HCT116 (cell line): ENCODE measurements at regions not wholly inside any gene's neighbourhood (a gene's known extent, or its start where the extent isn't known, plus 50 kb on each side); places are given as distances from the start of the nearest gene placed in this dataset.

Experiments
- ATAC-seq: fragments of 200-7000 bp; cut with Tn5 transposase; 2 replicates; pipeline ENCODE4 v1.9.1; 2020; ENCODE audit warnings: mild to moderate bottlenecking, moderate library complexity
- BruUV-seq: library from RNA; stranded (reverse); fragments of 400-500 nt; replicated peaks from 2 replicates; lab custom pipeline; 2021; lab: Mats Ljungman, UMichigan
- CTCF ChIA-PET: fragments of 300-600 bp; sonication (Branson Sonifier 250); formaldehyde crosslinking; loops from one replicate; lab custom pipeline; 2021; ENCODE audit warnings: antibody characterized with exemption; lab: Charles Lee
- POLR2A ChIA-PET: fragments of 300-600, 350-600 bp; sonication (Branson Sonifier 250); formaldehyde crosslinking; loops from one replicate; lab custom pipeline; 2021; ENCODE audit warnings: antibody characterized with exemption; lab: Charles Lee
- RAD21 ChIA-PET, 2 experiments: fragments of 300-600 bp; sonication (Branson Sonifier 250); formaldehyde crosslinking; loops; one replicate each; lab custom pipeline; 2023; ENCODE audit warnings: low total read pairs in 2 of 2; ENCODE audit not compliant: uncharacterized antibody in 2 of 2, unreplicated experiment in 2 of 2, low non-redundant PET in 1 of 2; lab: Charles Lee
- DNase-seq: peaks from one replicate; pipeline ENCODE4 v3.0.0-alpha.2; 2010; ENCODE audit warnings: low read depth, low spot score
- H2AFZ ChIP-seq: fragments of 200-600 bp; shearing (Covaris generic), sonication (generic); 2 replicates; pipeline ENCODE4 v1.6.1; 2017; ENCODE audit warnings: low read depth, mixed run types, mixed read lengths, antibody characterized with exemption, low read length; ENCODE audit not compliant: poor library complexity, severe bottlenecking
- H3K27ac ChIP-seq: 2 replicates; pipeline ENCODE4 v1.5.1; 2012; ENCODE audit warnings: low read depth, low read length
- H3K27me3 ChIP-seq: fragments of 200-600 bp; sonication (generic); 2 replicates; pipeline ENCODE4 v1.6.1; 2016; ENCODE audit warnings: mixed run types, low read length, mixed read lengths; ENCODE audit not compliant: insufficient read depth
- H3K36me3 ChIP-seq, 2 experiments: fragments of 200-500 bp in 1 of 2; fragments of 200-600 bp in 1 of 2; sonication (Bioruptor generic) in 1 of 2; sonication (generic) in 1 of 2; 2 replicates each; pipeline versions ENCODE4 v1.5.1 to v1.6.1; 2014 to 2016; ENCODE audit warnings: low read length in 2 of 2, inconsistent platforms in 1 of 2, mixed read lengths in 1 of 2, mixed run types in 1 of 2; ENCODE audit not compliant: insufficient read depth in 2 of 2, control insufficient read depth in 1 of 2
- H3K4me1 ChIP-seq, 2 experiments: fragments of 200-600 bp in 1 of 2; sonication (generic) in 1 of 2; 2 replicates each; pipeline versions ENCODE4 v1.5.1 to v1.6.1; 2012 to 2017; ENCODE audit warnings: low read length in 2 of 2, inconsistent platforms in 1 of 2, mild to moderate bottlenecking in 1 of 2, mixed read lengths in 1 of 2, mixed run types in 1 of 2, moderate library complexity in 1 of 2; ENCODE audit not compliant: insufficient read depth in 2 of 2, control insufficient read depth in 1 of 2
- H3K4me2 ChIP-seq: fragments of 200-600 bp; sonication (generic); 2 replicates; pipeline ENCODE4 v1.6.1; 2017; ENCODE audit warnings: mixed run types, low read length, mixed read lengths
- H3K4me3 ChIP-seq, 2 experiments: fragments of 200-600 bp in 1 of 2; sonication (generic) in 1 of 2; replicated peaks in 1 of 2; 2 replicates each; pipeline ENCODE4 v1.5.1; 2011 to 2016; ENCODE audit warnings: low read length in 2 of 2, control low read depth in 1 of 2, low read depth in 1 of 2, mild to moderate bottlenecking in 1 of 2, mixed read lengths in 1 of 2, mixed run types in 1 of 2
- H3K79me2 ChIP-seq: fragments of 200-600 bp; sonication (generic); 2 replicates; pipeline ENCODE4 v1.6.1; 2017; ENCODE audit warnings: mild to moderate bottlenecking, mixed run types, low read length, moderate library complexity, mixed read lengths; ENCODE audit not compliant: insufficient read depth
- H3K9ac ChIP-seq: fragments of 200-600 bp; sonication (generic); 2 replicates; pipeline ENCODE4 v1.6.1; 2016; ENCODE audit warnings: low read length, mixed read lengths
- H3K9me2 ChIP-seq: fragments of 200-600 bp; sonication (generic), shearing (Covaris generic); 2 replicates; pipeline ENCODE4 v1.6.1; 2017; ENCODE audit warnings: mixed run types, mild to moderate bottlenecking, moderate library complexity; ENCODE audit not compliant: insufficient read depth
- H3K9me3 ChIP-seq, 2 experiments: fragments of 200-500 bp in 1 of 2; fragments of 200-600 bp in 1 of 2; sonication (Bioruptor generic) in 1 of 2; sonication (generic) in 1 of 2; 2 replicates each; pipeline ENCODE4 v1.6.1; 2014 to 2017; ENCODE audit warnings: low read length in 2 of 2, mixed read lengths in 2 of 2, inconsistent platforms in 1 of 2, low read depth in 1 of 2, mild to moderate bottlenecking in 1 of 2, mixed run types in 1 of 2, moderate library complexity in 1 of 2; ENCODE audit not compliant: control insufficient read depth in 1 of 2, insufficient read depth in 1 of 2
- H4K20me1 ChIP-seq: fragments of 200-600 bp; sonication (generic), shearing (Covaris generic); 2 replicates; pipeline ENCODE4 v1.6.1; 2017; ENCODE audit warnings: mixed run types, mild to moderate bottlenecking, moderate library complexity; ENCODE audit not compliant: insufficient read depth
- ATF3 ChIP-seq: IDR thresholded peaks from 2 replicates; pipeline ENCODE4 v1.6.1; 2012
- CBX3 ChIP-seq: IDR thresholded peaks from 2 replicates; pipeline ENCODE4 v1.6.1; 2012; ENCODE audit warnings: low read depth
- CEBPB ChIP-seq: IDR thresholded peaks from 2 replicates; pipeline ENCODE4 v1.6.1; 2012; ENCODE audit warnings: low read depth
- ELF1 ChIP-seq: IDR thresholded peaks from 2 replicates; pipeline ENCODE4 v1.6.1; 2012; ENCODE audit warnings: low read depth, borderline replicate concordance
- EZH2phosphoT487 ChIP-seq: fragments of 200-600 bp; IDR thresholded peaks from 2 replicates; pipeline ENCODE4 v1.6.1; 2018; ENCODE audit warnings: antibody characterized with exemption, borderline replicate concordance
- FOSL1 ChIP-seq: IDR thresholded peaks from 2 replicates; pipeline ENCODE4 v1.6.1; 2012; ENCODE audit warnings: low read depth
- JUND ChIP-seq: IDR thresholded peaks from 2 replicates; pipeline ENCODE4 v1.6.1; 2012
- REST ChIP-seq: IDR thresholded peaks from 2 replicates; pipeline ENCODE4 v1.6.1; 2012; ENCODE audit warnings: low read depth
- SIN3A ChIP-seq: IDR thresholded peaks from 2 replicates; pipeline ENCODE4 v1.6.1; 2012; ENCODE audit warnings: low read depth
- SP1 ChIP-seq: IDR thresholded peaks from 2 replicates; pipeline ENCODE4 v1.6.1; 2012; ENCODE audit warnings: low read depth
- SRF ChIP-seq: IDR thresholded peaks from 2 replicates; pipeline ENCODE4 v1.6.1; 2012; ENCODE audit warnings: low read depth
- TCF7L2 ChIP-seq: IDR thresholded peaks from 2 replicates; pipeline ENCODE4 v1.7.0; 2011; ENCODE audit warnings: borderline replicate concordance, inconsistent platforms; ENCODE audit not compliant: insufficient read depth, insufficient read length; ENCODE audit errors: extremely low read depth
- YY1 ChIP-seq: IDR thresholded peaks from 2 replicates; pipeline ENCODE4 v1.6.1; 2011; ENCODE audit warnings: low read length, low read depth, moderate library complexity, mild to moderate bottlenecking; ENCODE audit not compliant: insufficient replicate concordance; ENCODE audit errors: extremely low read depth
- ZBTB33 ChIP-seq: IDR thresholded peaks from 2 replicates; pipeline ENCODE4 v1.6.1; 2011; ENCODE audit warnings: mild to moderate bottlenecking, low read length, moderate library complexity; ENCODE audit not compliant: insufficient replicate concordance; ENCODE audit errors: extremely low read depth
- ZFX ChIP-seq: fragments of 450-650 bp; IDR thresholded peaks from 2 replicates; pipeline ENCODE4 v1.6.1; 2017
- intact Hi-C: fragments of 100-400 bp; cut with micrococcal nuclease; formaldehyde crosslinking; loops from 2 replicates; pipeline ENCODE4 v1.10.0; 2022

GRCh38 chr16:79726902-79727301 lies 126.4 kb upstream of the MAF start:
- H2AFZ ChIP-seq, result no peak overlapping the region
- H3K9me2 ChIP-seq, result no peaks in the 10 kb centered on the region
- no peaks in the 10 kb centered on the region for H3K27me3 ChIP-seq
- no peak for ATAC-seq
- DNase-seq, result no peak
- TF ChIP-seq ZFX, result no peak
- TF ChIP-seq CBX3, result no peak
- TF ChIP-seq REST, result no peak
- no peak for TF ChIP-seq SIN3A
- no peak for TF ChIP-seq ATF3
- no peak for TF ChIP-seq FOSL1
- no peak for TF ChIP-seq SP1
- TF ChIP-seq YY1, result no peak
- TF ChIP-seq SRF, result no peak
- TF ChIP-seq EZH2phosphoT487, result no peak
- no peak for TF ChIP-seq ZBTB33
- no peak for TF ChIP-seq ELF1
- TF ChIP-seq CEBPB, result no peak
- TF ChIP-seq JUND, result no peak
- no peak for TF ChIP-seq TCF7L2
- H3K9me3 ChIP-seq, result peaks cover 57 to 62% of the 10 kb centered on the region in 2 experiments; a peak in 2 of 4 replicates
- no peak overlapping the region for H3K27ac ChIP-seq
- no peaks in the 10 kb centered on the region for H3K4me1 ChIP-seq
- RAD21 ChIA-PET, result no interaction called here
- no peaks in the 10 kb centered on the region for H3K36me3 ChIP-seq
- CTCF ChIA-PET, result no interaction called here
- H3K9ac ChIP-seq, result no peak overlapping the region
- intact Hi-C loops, result no loop called here
- no peak overlapping the region for H3K4me2 ChIP-seq
- no peaks in the 10 kb centered on the region for H4K20me1 ChIP-seq
- H3K4me3 ChIP-seq, result no peak overlapping the region
- POLR2A ChIA-PET, result no interaction called here
- BruUV-seq, result no TSS peak
- H3K79me2 ChIP-seq, result no peaks in the 10 kb centered on the region
